Smooth muscle cell (in vitro differentiated cells): ENCODE measurements at regions not wholly inside any gene's neighbourhood (a gene's known extent, or its start where the extent isn't known, plus 50 kb on each side); places are given as distances from the start of the nearest gene placed in this dataset.
"Not testable (repeated sequence)": the region's sequence is repeated elsewhere in the genome, so short reads cannot be mapped to it uniquely, and the experiment has no call there.

Experiments used
- DNase-seq: peaks from one replicate; lab custom pipeline; 2025; ENCODE audit not compliant: unreplicated experiment; lab: John Stamatoyannopoulos, UW
- H2AFZ ChIP-seq: fragments of 200-600 bp; sonication (generic); 2 replicates; pipeline ENCODE4 v1.6.0; 2016; ENCODE audit warnings: antibody characterized with exemption, low read depth, mild to moderate bottlenecking
- H3F3A ChIP-seq: fragments of 200-600 bp; sonication (generic); 2 replicates; pipeline ENCODE4 v1.6.0; 2017; ENCODE audit warnings: antibody characterized with exemption, low read depth
- H3K27ac ChIP-seq: fragments of 200-600 bp; sonication (generic); 2 replicates; pipeline ENCODE4 v1.5.1; 2016; ENCODE audit warnings: low read depth, mild to moderate bottlenecking
- H3K27me3 ChIP-seq: fragments of 200-600 bp; sonication (generic); 2 replicates; pipeline ENCODE4 v1.6.1; 2016; ENCODE audit warnings: low read depth, mild to moderate bottlenecking
- H3K36me3 ChIP-seq: fragments of 200-600 bp; sonication (generic); 2 replicates; pipeline ENCODE4 v1.5.1; 2016; ENCODE audit warnings: low read depth
- H3K4me1 ChIP-seq: fragments of 200-600 bp; sonication (generic); 2 replicates; pipeline ENCODE4 v1.5.1; 2016; ENCODE audit warnings: low read depth
- H3K4me2 ChIP-seq: fragments of 200-600 bp; sonication (generic); 2 replicates; pipeline ENCODE4 v1.6.0; 2016; ENCODE audit warnings: mild to moderate bottlenecking
- H3K4me3 ChIP-seq: fragments of 200-600 bp; sonication (generic); 2 replicates; pipeline ENCODE4 v1.5.1; 2016; ENCODE audit warnings: mild to moderate bottlenecking
- H3K79me2 ChIP-seq: fragments of 200-600 bp; sonication (generic); 2 replicates; pipeline ENCODE4 v1.6.0; 2016; ENCODE audit warnings: low read depth, mild to moderate bottlenecking
- H3K9ac ChIP-seq: fragments of 200-600 bp; sonication (generic); 2 replicates; pipeline ENCODE4 v1.6.0; 2016; ENCODE audit warnings: low read depth
- H3K9me3 ChIP-seq: fragments of 200-600 bp; sonication (generic); replicated peaks from 2 replicates; pipeline ENCODE4 v1.5.1; 2016; ENCODE audit warnings: low read depth
- H4K20me1 ChIP-seq: fragments of 200-600 bp; sonication (generic); 2 replicates; pipeline ENCODE4 v1.6.0; 2016; ENCODE audit warnings: low read depth
- CTCF ChIP-seq: fragments of 200-600 bp; sonication (generic); IDR thresholded peaks from 2 replicates; pipeline ENCODE4 v1.5.1; 2017; ENCODE audit warnings: borderline replicate concordance, mild to moderate bottlenecking, antibody characterized with exemption; ENCODE audit not compliant: insufficient read depth, poor library complexity, severe bottlenecking
- WGBS: methylation state at CpG from one replicate; pipeline ENCODE4 v1.1.7; 2016; ENCODE audit warnings: low lambda C conversion rate; 5-methylcytosine and 5-hydroxymethylcytosine counted together

- no peak overlapping the region for H3K4me3 ChIP-seq
- no peaks in the 10 kb centered on the region for H3K9me3 ChIP-seq
- no peaks in the 10 kb centered on the region for H3F3A ChIP-seq
- H3K4me2 ChIP-seq: no peak overlapping the region
- H2AFZ ChIP-seq: no peak overlapping the region
- no peaks in the 10 kb centered on the region for H3K79me2 ChIP-seq
- no peaks in the 10 kb centered on the region for H3K27me3 ChIP-seq
- no peak for TF ChIP-seq CTCF
- H4K20me1 ChIP-seq: no peaks in the 10 kb centered on the region
- no peaks in the 10 kb centered on the region for H3K36me3 ChIP-seq
- DNase-seq: no peak
- WGBS: 70% methylated on average over 3 of the region's 3 CpGs
- no peak overlapping the region for H3K27ac ChIP-seq
- no peaks in the 10 kb centered on the region for H3K4me1 ChIP-seq
- H3K9ac ChIP-seq: no peak overlapping the region
Observed at GRCh38 chr6:82624251-82624650, 260.6 kb downstream of the TPBG start.

GRCh38 chr6:82626946-82627345, 263.3 kb downstream of the TPBG start:
- H3F3A ChIP-seq, H3K27me3 ChIP-seq, H3K79me2 ChIP-seq, H2AFZ ChIP-seq, H3K27ac ChIP-seq, H3K4me2 ChIP-seq, DNase-seq, H3K9me3 ChIP-seq, H3K4me1 ChIP-seq, H3K4me3 ChIP-seq, H3K36me3 ChIP-seq, H4K20me1 ChIP-seq, H3K9ac ChIP-seq: not testable (repeated sequence)
- 92% methylated on average over 2 of the region's 2 CpGs for WGBS

GRCh38 chr6:82629921-82630320, 266.3 kb downstream of the TPBG start:
- H3K36me3 ChIP-seq: no peaks in the 10 kb centered on the region
- no peaks in the 10 kb centered on the region for H3K4me1 ChIP-seq
- H4K20me1 ChIP-seq: no peaks in the 10 kb centered on the region
- H3K27me3 ChIP-seq: no peaks in the 10 kb centered on the region
- no peak for DNase-seq
- H2AFZ ChIP-seq: no peak overlapping the region
- H3K79me2 ChIP-seq: no peaks in the 10 kb centered on the region
- H3K27ac ChIP-seq: no peak overlapping the region
- WGBS: 95% methylated on average over 3 of the region's 3 CpGs
- no peak overlapping the region for H3K9ac ChIP-seq
- H3K4me3 ChIP-seq: no peak overlapping the region
- H3F3A ChIP-seq: no peaks in the 10 kb centered on the region
- no peaks in the 10 kb centered on the region for H3K9me3 ChIP-seq
- H3K4me2 ChIP-seq: no peak overlapping the region
- TF ChIP-seq CTCF: no peak

GRCh38 chr6:82641677-82642076, 278.1 kb downstream of the TPBG start:
- Histone ChIP-seq H3K79me2 (no peaks in the 10 kb centered on the region), H3F3A (no peaks in the 10 kb centered on the region), H3K4me2 (no peak overlapping the region), H3K4me1 (no peaks in the 10 kb centered on the region), H3K27me3 (no peaks in the 10 kb centered on the region), H3K4me3 (no peak overlapping the region), H3K27ac (no peak overlapping the region), H4K20me1 (no peaks in the 10 kb centered on the region), H2AFZ (no peak overlapping the region), H3K9ac (no peak overlapping the region), H3K9me3 (no peaks in the 10 kb centered on the region), H3K36me3 (no peaks in the 10 kb centered on the region)
- TF ChIP-seq CTCF: no peak
- DNase-seq: no peak
- 86% methylated on average over 1 of the region's 1 CpG for WGBS
